ENCODE measurements at regions not wholly inside any gene's neighbourhood (a gene's known extent, or its start where the extent isn't known, plus 50 kb on each side); places are given as distances from the start of the nearest gene placed in this dataset.

DNA sequence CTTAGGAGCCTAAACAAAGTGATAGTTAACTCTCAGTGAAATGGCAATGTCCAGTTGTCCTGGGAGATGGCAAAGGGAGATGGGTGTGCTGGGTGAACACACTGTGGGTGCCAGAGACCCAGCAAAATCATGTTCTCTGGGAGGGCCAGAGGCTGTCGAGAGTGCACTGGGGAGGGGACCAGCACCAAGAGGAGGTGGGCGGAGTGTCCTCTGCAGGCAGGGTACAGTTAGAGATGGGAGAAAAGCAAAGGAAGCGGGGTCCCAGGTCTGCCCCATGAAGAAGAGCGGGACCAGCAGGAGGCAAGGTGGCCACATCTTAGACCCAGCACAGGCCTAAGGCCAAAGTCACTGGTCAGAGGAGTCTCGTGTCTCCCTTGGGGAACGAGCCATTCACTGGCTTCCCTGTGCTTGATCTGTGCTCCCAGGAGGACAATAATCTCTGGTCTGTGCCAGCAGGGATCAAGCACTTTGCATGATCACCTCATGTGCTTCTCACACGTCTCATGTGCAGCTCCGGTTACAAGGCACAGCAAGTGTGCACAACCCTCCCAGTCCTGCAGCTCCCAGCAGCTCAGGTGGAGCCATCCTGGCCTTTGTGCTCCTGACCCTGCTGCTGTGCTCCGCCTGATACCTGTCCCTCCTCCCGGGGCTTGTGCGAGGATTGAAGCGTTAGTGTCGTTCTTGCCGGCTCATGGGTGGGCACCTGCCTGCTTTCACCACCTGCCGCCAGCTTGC lies 100.9 kb downstream of the FAM53A start:
- TF ChIP-seq, protein P1, sequence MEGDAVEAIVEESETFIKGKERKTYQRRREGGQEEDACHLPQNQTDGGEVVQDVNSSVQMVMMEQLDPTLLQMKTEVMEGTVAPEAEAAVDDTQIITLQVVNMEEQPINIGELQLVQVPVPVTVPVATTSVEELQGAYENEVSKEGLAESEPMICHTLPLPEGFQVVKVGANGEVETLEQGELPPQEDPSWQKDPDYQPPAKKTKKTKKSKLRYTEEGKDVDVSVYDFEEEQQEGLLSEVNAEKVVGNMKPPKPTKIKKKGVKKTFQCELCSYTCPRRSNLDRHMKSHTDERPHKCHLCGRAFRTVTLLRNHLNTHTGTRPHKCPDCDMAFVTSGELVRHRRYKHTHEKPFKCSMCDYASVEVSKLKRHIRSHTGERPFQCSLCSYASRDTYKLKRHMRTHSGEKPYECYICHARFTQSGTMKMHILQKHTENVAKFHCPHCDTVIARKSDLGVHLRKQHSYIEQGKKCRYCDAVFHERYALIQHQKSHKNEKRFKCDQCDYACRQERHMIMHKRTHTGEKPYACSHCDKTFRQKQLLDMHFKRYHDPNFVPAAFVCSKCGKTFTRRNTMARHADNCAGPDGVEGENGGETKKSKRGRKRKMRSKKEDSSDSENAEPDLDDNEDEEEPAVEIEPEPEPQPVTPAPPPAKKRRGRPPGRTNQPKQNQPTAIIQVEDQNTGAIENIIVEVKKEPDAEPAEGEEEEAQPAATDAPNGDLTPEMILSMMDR (IDR thresholded peaks at IDR 0.05) = no peak
- no peak for TF ChIP-seq POLR2A (IDR thresholded peaks at IDR 0.05)

Measured in testis (tissue), 2 donors.